ENCODE measurements at regions not wholly inside any gene's neighbourhood (a gene's known extent, or its start where the extent isn't known, plus 50 kb on each side); places are given as distances from the start of the nearest gene placed in this dataset.

DNA sequence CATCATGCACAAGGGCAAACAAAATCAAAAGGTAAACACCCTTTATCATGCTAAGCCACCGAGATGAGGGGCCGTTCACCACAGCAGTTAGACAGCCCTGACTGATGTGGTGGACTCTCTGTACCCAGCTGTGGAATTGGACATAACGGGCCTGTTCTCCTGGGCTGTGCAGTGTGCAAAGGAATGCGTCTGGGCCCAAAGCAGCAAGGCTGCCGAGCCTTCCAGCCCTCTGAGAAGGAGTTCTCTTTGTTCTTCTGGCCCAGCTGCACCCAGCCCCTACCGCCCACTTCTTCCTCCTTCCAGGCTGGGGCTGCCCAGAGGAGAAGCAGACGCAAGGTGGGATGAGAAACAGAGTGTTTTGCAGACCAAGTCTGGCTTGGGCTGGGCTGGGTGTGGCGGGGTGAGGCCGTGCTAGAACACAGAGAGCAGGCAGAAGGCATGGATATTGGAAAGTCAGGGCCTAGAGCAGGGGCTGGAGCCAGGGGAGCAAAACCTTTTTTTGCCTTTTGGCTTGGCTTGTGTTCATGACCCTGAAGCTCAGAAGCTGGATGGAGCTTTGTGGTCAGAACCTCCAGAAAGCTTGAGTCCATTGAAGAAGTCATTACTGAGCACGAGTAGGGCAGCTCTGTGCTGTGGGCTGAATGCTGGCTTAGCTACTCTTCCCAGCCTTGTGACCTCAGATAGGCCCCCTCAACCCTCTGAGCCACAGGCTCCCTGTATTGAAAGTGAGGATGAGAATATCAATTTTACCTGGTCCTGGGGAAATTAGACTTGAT is 49.8 kb upstream of the SH3PXD2B start:
- DNase-seq (ENCODE audit: low read depth in 3 of 3, low spot score in 2 of 3), result no peak
